Calu3 (cell line): ENCODE measurements at regions not wholly inside any gene's neighbourhood (a gene's known extent, or its start where the extent isn't known, plus 50 kb on each side); places are given as distances from the start of the nearest gene placed in this dataset.

Experiments
- BruUV-seq: library from RNA; stranded (reverse); fragments of 400-500 nt; replicated peaks from 2 replicates; lab custom pipeline; 2021; lab: Mats Ljungman, UMichigan
- CTCF ChIA-PET: fragments of 300-600 bp; sonication (Branson Sonifier 250); formaldehyde crosslinking; loops from one replicate; lab custom pipeline; 2022; ENCODE audit warnings: antibody characterized with exemption; lab: Charles Lee
- DNase-seq: peaks from one replicate; pipeline ENCODE4 v3.0.0; 2022
- H3K27ac Mint-ChIP-seq: one replicate; pipeline ENCODE4 v1.8.0; 2022; ENCODE audit warnings: mixed read lengths; ENCODE audit not compliant: unreplicated experiment
- H3K27me3 Mint-ChIP-seq: one replicate; pipeline ENCODE4 v1.8.0; 2022; ENCODE audit warnings: mixed read lengths; ENCODE audit not compliant: unreplicated experiment
- H3K36me3 Mint-ChIP-seq: one replicate; pipeline ENCODE4 v1.8.0; 2022; ENCODE audit warnings: mild to moderate bottlenecking, moderate library complexity, mixed read lengths; ENCODE audit not compliant: insufficient read depth, unreplicated experiment
- H3K4me1 Mint-ChIP-seq: one replicate; pipeline ENCODE4 v1.8.0; 2022; ENCODE audit warnings: mild to moderate bottlenecking, low read depth, mixed read lengths; ENCODE audit not compliant: unreplicated experiment
- H3K4me3 Mint-ChIP-seq: one replicate; pipeline ENCODE4 v1.8.0; 2022; ENCODE audit warnings: mild to moderate bottlenecking, low read depth, moderate library complexity, mixed read lengths; ENCODE audit not compliant: unreplicated experiment
- H3K9me3 Mint-ChIP-seq: one replicate; pipeline ENCODE4 v1.8.0; 2022; ENCODE audit warnings: low read depth, mixed read lengths; ENCODE audit not compliant: unreplicated experiment
- intact Hi-C: fragments of 100-400 bp; cut with micrococcal nuclease; formaldehyde crosslinking; loops from one replicate; pipeline ENCODE4 v1.10.0; 2022; ENCODE audit not compliant: unreplicated experiment
- TF ChIP-seq, protein P1 (sequence below): fragments of 200-600 bp; IDR thresholded peaks from one replicate; pipeline ENCODE4 v1.8.0; 2022; ENCODE audit warnings: antibody characterized with exemption; ENCODE audit not compliant: unreplicated experiment

DNA sequence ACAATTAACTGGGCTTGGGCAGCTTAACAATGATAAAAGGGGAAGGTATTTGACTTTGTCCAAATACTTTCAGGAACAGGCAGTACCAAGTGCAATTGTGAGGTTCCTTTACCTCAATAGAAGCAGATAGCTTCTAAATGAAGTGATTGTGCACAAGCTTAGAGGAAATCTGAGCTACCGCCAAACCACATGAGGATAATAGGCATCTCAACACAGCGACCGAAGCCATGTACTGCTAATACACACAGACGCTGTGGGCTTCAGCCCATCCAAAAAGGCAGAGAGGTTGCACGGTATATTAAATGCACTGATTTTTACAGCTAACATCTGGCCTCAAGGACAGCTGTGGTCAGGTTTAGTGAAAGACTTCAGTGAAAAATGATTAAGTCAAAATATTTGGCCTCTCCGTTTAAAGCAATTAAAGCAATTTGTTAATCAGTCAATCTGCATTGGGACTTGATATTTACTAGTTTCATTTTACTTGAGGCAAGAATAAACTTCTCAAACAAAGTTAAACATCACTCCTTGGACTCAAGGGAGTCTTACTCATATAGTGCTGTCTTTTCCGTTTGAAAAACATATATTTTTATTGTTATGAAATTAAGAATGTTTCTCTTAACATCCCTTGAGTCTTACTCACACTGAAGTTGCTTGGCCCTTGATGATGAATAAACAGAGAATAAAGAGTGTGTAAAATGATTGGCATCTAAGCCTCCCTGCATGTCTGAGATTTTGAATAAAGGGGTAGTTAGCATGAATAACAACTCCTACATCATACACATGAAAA is 306.3 kb downstream of the C7orf25 start:
- Mint-ChIP-seq H3K4me3 (no peak overlapping the region), H3K27me3 (no peaks in the 10 kb centered on the region), H3K4me1 (no peaks in the 10 kb centered on the region), H3K27ac (no peak overlapping the region), H3K36me3 (no peaks in the 10 kb centered on the region), H3K9me3 (peaks cover 9% of the 10 kb centered on the region)
- DNase-seq, result no peak
- BruUV-seq, result no TSS peak
- intact Hi-C loops, result no loop called here
- TF ChIP-seq, protein P1, sequence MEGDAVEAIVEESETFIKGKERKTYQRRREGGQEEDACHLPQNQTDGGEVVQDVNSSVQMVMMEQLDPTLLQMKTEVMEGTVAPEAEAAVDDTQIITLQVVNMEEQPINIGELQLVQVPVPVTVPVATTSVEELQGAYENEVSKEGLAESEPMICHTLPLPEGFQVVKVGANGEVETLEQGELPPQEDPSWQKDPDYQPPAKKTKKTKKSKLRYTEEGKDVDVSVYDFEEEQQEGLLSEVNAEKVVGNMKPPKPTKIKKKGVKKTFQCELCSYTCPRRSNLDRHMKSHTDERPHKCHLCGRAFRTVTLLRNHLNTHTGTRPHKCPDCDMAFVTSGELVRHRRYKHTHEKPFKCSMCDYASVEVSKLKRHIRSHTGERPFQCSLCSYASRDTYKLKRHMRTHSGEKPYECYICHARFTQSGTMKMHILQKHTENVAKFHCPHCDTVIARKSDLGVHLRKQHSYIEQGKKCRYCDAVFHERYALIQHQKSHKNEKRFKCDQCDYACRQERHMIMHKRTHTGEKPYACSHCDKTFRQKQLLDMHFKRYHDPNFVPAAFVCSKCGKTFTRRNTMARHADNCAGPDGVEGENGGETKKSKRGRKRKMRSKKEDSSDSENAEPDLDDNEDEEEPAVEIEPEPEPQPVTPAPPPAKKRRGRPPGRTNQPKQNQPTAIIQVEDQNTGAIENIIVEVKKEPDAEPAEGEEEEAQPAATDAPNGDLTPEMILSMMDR, result no peak
- CTCF ChIA-PET, result no interaction called here

- intact Hi-C loops, result no loop called here
- Mint-ChIP-seq H3K4me3 (no peak overlapping the region), H3K27me3 (no peaks in the 10 kb centered on the region), H3K36me3 (no peaks in the 10 kb centered on the region), H3K9me3 (peaks cover 8% of the 10 kb centered on the region), H3K27ac (no peak overlapping the region), H3K4me1 (no peaks in the 10 kb centered on the region)
- CTCF ChIA-PET, result no interaction called here
- no TSS peak for BruUV-seq
- DNase-seq, result no peak
- TF ChIP-seq, protein P1, result no peak
These were observed 308.4 kb downstream of the C7orf25 start for GRCh38 chr7:42603496-42603895.

GRCh38 chr7:42597300-42597699 is 314.6 kb downstream of the C7orf25 start:
- CTCF ChIA-PET, result no interaction called here
- no TSS peak for BruUV-seq
- intact Hi-C loops, result no loop called here
- H3K4me1 Mint-ChIP-seq, result no peaks in the 10 kb centered on the region
- peaks cover 17% of the 10 kb centered on the region for H3K9me3 Mint-ChIP-seq
- TF ChIP-seq, protein P1, result no peak
- no peak overlapping the region for H3K27ac Mint-ChIP-seq
- H3K36me3 Mint-ChIP-seq, result no peaks in the 10 kb centered on the region
- H3K27me3 Mint-ChIP-seq, result no peaks in the 10 kb centered on the region
- no peak for DNase-seq
- H3K4me3 Mint-ChIP-seq, result no peak overlapping the region

DNA sequence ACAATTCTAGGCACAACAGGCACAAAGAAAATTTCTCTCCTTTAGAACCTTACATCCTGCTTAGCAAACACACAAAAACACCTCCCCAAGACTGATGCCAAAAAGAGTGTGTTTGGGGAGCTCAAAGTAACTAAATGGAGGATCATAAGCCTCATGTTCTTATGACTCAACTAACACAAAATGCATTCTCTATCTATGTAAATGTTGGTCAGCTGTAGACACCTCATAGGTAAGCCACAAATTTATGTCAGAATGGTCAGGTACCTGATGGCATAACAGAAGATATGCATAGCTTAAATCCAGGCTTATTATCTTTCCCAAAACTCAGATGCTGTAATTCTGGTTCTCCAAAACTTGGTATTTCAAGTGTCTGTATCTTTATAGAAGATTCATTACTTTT is 315.1 kb downstream of the C7orf25 start:
- H3K36me3 Mint-ChIP-seq, result no peaks in the 10 kb centered on the region
- no peak overlapping the region for H3K27ac Mint-ChIP-seq
- H3K27me3 Mint-ChIP-seq, result no peaks in the 10 kb centered on the region
- TF ChIP-seq, protein P1, result no peak
- no TSS peak for BruUV-seq
- no peak overlapping the region for H3K4me3 Mint-ChIP-seq
- no peaks in the 10 kb centered on the region for H3K4me1 Mint-ChIP-seq
- no peak for DNase-seq
- CTCF ChIA-PET, result no interaction called here
- peaks cover 17% of the 10 kb centered on the region for H3K9me3 Mint-ChIP-seq
- intact Hi-C loops, result no loop called here
